ENCODE measurements at regions not wholly inside any gene's neighbourhood (a gene's known extent, or its start where the extent isn't known, plus 50 kb on each side); places are given as distances from the start of the nearest gene placed in this dataset.
"Not testable (repeated sequence)": the region's sequence is repeated elsewhere in the genome, so short reads cannot be mapped to it uniquely, and the experiment has no call there.

DNA sequence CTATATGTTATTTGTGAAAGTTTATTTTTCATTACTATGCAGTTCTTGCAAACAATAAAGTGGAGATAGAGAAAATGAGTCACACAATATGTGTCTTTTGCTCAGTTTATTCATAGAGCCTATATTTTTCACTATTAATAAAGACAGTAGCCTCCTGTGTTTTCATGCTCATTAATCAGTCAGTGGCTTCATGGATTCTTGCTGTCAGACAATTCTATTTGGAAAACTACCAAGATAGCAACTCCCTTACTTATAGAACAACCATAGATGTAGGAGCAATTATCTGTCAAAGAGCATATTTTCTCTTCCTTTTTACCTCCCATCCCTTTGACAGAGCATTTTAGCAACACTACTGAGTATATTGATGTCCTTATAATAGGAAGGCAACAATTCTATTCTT, 132.7 kb upstream of the CALCR start:
- Histone ChIP-seq H3K27ac (no peak overlapping the region), H3K4me3 (no peak overlapping the region), H3K9me3 (no peaks in the 10 kb centered on the region), H3K4me1 (replicated peaks) (no peaks in the 10 kb centered on the region), H3K27me3 (replicated peaks; ENCODE audit: insufficient read depth) (no peaks in the 10 kb centered on the region), H3K36me3 (no peaks in the 10 kb centered on the region)
- DNase-seq (ENCODE audit: low spot score) = no peak
- intact Hi-C loops (cut with DNase I) = no loop called here
- TF ChIP-seq POLR2A (IDR thresholded peaks at IDR 0.05) = no peak

DNA sequence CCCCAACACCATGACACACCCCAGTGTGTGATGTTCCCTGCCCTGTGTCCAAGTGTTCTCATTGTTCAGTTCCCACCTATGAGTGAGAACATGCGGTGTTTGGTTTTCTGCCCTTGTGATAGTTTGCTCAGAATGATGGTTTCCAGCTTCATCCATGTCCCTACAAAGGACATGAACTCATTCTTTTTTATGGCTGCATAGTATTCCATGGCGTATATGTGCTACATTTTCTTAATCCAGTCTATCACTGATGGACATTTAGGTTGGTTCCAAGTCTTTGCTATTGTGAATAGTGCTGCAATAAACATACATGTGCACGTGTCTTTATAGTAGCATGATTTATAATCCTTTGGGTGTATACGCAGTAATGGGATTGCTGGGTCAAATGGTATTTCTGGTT, 131.6 kb upstream of the CALCR start:
- DNase-seq (ENCODE audit: low spot score); intact Hi-C loops (cut with DNase I); H3K9me3 ChIP-seq; H3K27me3 ChIP-seq (replicated peaks; ENCODE audit: insufficient read depth); H3K4me3 ChIP-seq; H3K27ac ChIP-seq; H3K36me3 ChIP-seq; H3K4me1 ChIP-seq (replicated peaks): not testable (repeated sequence)
- WGBS = 83% methylated on average over 4 of the region's 4 CpGs

DNA sequence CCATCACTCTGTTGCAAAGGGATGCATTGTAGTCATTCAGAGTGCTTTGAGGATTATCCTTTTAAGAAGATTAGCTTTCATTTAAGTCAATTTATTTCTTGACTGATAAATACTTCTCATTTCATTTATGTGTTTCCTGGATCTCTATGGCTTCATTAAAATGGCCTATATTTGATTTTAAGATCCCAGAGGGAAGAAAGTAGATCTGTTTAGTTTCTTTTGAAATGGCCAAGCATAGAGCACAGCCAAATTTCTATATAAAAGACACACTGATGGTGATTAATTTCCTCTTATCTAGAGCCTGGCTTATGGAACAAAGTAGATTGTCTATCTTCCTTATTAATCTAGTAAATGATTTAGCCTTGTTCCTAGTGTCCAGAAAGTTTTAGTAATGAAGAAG, 129.7 kb upstream of the CALCR start:
- intact Hi-C loops (cut with DNase I) = no loop called here
- TF ChIP-seq POLR2A (IDR thresholded peaks at IDR 0.05) = no peak
- TF ChIP-seq, protein P1, sequence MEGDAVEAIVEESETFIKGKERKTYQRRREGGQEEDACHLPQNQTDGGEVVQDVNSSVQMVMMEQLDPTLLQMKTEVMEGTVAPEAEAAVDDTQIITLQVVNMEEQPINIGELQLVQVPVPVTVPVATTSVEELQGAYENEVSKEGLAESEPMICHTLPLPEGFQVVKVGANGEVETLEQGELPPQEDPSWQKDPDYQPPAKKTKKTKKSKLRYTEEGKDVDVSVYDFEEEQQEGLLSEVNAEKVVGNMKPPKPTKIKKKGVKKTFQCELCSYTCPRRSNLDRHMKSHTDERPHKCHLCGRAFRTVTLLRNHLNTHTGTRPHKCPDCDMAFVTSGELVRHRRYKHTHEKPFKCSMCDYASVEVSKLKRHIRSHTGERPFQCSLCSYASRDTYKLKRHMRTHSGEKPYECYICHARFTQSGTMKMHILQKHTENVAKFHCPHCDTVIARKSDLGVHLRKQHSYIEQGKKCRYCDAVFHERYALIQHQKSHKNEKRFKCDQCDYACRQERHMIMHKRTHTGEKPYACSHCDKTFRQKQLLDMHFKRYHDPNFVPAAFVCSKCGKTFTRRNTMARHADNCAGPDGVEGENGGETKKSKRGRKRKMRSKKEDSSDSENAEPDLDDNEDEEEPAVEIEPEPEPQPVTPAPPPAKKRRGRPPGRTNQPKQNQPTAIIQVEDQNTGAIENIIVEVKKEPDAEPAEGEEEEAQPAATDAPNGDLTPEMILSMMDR (IDR thresholded peaks at IDR 0.05) = no peak
- TF ChIP-seq POLR2AphosphoS5 (IDR thresholded peaks at IDR 0.05) = no peak
- H3K4me3 ChIP-seq = no peak overlapping the region

DNA sequence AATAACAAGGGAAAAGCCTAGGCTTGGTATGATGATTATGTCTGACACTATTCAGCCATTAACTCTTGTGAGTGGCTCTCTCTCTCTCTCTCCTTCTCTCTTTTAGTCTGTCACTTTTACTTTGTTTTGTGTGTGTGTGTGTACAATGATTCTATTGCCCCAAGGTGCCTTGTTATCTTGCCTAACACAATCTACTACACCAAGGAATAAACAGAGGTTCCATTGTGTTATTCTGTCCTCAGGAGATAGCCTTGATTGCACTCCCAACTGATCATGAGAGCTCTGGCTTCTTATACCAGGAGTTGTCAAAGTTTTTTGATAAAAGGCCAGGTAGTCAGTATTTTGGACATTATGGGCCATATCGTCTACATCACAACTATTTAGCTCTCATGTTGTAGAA, 123.4 kb upstream of the CALCR start:
- H3K9me3 ChIP-seq = no peaks in the 10 kb centered on the region
- no peaks in the 10 kb centered on the region for H3K27me3 ChIP-seq (replicated peaks; ENCODE audit: insufficient read depth)
- no peak for DNase-seq (ENCODE audit: low spot score)
- intact Hi-C loops (cut with DNase I) = no loop called here
- H3K36me3 ChIP-seq = no peaks in the 10 kb centered on the region
- TF ChIP-seq POLR2A (IDR thresholded peaks at IDR 0.05) (no peak), POLR2AphosphoS5 (IDR thresholded peaks at IDR 0.05) (no peak)
- TF ChIP-seq, protein P1 (IDR thresholded peaks at IDR 0.05) = no peak
- no peak overlapping the region for H3K4me3 ChIP-seq
- WGBS = 76% methylated on average over 1 of the region's 1 CpG
- no peaks in the 10 kb centered on the region for H3K4me1 ChIP-seq (replicated peaks)
- H3K27ac ChIP-seq = no peak overlapping the region

More for the DNA sequence above, 129.7 kb upstream of the CALCR start:
- Histone ChIP-seq H3K27ac (no peak overlapping the region), H3K36me3 (no peaks in the 10 kb centered on the region), H3K27me3 (replicated peaks; ENCODE audit: insufficient read depth) (no peaks in the 10 kb centered on the region), H3K4me1 (replicated peaks) (no peaks in the 10 kb centered on the region), H3K9me3 (no peaks in the 10 kb centered on the region)
- no peak for DNase-seq (ENCODE audit: low spot score)

DNA sequence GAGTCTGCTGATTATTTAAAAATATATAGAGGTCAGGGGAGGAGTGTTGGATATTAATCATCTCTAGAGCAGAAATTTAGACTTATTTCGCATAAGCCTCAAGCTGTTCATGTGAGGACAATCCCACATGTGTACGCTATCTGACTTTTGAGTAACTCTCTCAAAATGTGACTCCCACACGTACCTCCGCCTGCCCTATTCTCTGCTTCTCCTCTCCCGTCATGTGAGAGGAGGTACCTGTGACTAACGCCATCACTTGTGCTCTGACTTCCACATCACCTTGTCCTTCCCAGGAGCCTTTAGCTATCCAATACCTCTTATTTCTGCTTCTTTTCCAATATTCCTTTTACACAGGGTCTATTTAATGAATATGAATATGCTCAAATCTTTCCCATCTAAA, 119.3 kb upstream of the CALCR start:
- Histone ChIP-seq H3K36me3 (no peaks in the 10 kb centered on the region), H3K4me1 (replicated peaks) (no peaks in the 10 kb centered on the region), H3K9me3 (no peaks in the 10 kb centered on the region), H3K4me3 (no peak overlapping the region), H3K27ac (no peak overlapping the region), H3K27me3 (replicated peaks; ENCODE audit: insufficient read depth) (no peaks in the 10 kb centered on the region)
- 87% methylated on average over 6 of the region's 6 CpGs for WGBS
- TF ChIP-seq POLR2A (IDR thresholded peaks at IDR 0.05) (no peak), POLR2AphosphoS5 (IDR thresholded peaks at IDR 0.05) (no peak)
- TF ChIP-seq, protein P1 (IDR thresholded peaks at IDR 0.05) = no peak
- intact Hi-C loops (cut with DNase I) = no loop called here
- no peak for DNase-seq (ENCODE audit: low spot score)

DNA sequence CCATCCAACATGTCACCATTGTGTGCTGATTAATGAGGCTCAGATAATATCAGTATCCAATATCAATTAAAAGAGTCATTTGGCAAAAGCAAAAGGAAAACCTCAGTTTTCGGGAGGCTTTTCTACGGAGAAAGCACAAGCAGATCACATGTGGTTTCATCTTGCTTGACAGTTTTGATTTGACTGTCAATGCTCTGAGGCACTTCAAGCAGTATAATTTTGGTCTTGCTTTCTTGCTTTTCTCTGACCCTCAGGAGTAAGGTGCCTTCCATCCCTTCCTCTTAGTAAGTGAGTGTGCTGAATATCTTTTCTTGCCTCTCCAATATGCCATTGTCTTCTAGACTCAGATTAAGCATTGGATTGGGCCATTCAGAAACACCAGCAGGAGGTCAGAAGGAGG, 115.5 kb upstream of the CALCR start:
- no peak overlapping the region for H3K4me3 ChIP-seq
- H3K4me1 ChIP-seq (replicated peaks) = no peaks in the 10 kb centered on the region
- intact Hi-C loops (cut with DNase I) = no loop called here
- no peaks in the 10 kb centered on the region for H3K27me3 ChIP-seq (replicated peaks; ENCODE audit: insufficient read depth)
- no peak overlapping the region for H3K27ac ChIP-seq
- TF ChIP-seq POLR2A (IDR thresholded peaks at IDR 0.05) (no peak), POLR2AphosphoS5 (IDR thresholded peaks at IDR 0.05) (no peak)
- TF ChIP-seq, protein P1 (IDR thresholded peaks at IDR 0.05) = no peak
- H3K36me3 ChIP-seq = no peaks in the 10 kb centered on the region
- WGBS = 46% methylated on average over 2 of the region's 2 CpGs
- no peak for DNase-seq (ENCODE audit: low spot score)
- no peaks in the 10 kb centered on the region for H3K9me3 ChIP-seq
